Uterus (tissue), 3 donors: ENCODE measurements at regions not wholly inside any gene's neighbourhood (a gene's known extent, or its start where the extent isn't known, plus 50 kb on each side); places are given as distances from the start of the nearest gene placed in this dataset.

ENCODE experiments used
- DNase-seq, 2 donors: peaks; one replicate each; pipeline ENCODE4 v3.0.0-alpha.2; 2019 to 2020
- H3K27ac ChIP-seq, 2 donors: fragments of 200-600 bp; sonication (generic); 1 replicate in 1 of 2; 2 replicates in 1 of 2; pipeline ENCODE4 v1.5.1; 2016 to 2018
- H3K27me3 ChIP-seq, 2 donors: fragments of 200-600 bp; sonication (generic); one replicate each; pipeline ENCODE4 v1.5.1; 2018 to 2019; ENCODE audit warnings: control low read depth in 1 of 2
- H3K36me3 ChIP-seq, 2 donors: fragments of 200-600 bp; sonication (generic); one replicate each; pipeline ENCODE4 v1.5.1; 2019; ENCODE audit warnings: control low read depth in 1 of 2
- H3K4me1 ChIP-seq, 2 donors: fragments of 200-600 bp; sonication (generic); one replicate each; pipeline ENCODE4 v1.5.1; 2018 to 2019; ENCODE audit warnings: control low read depth in 1 of 2
- H3K4me3 ChIP-seq, 2 donors: fragments of 200-600 bp; sonication (generic); 1 replicate in 1 of 2; 2 replicates in 1 of 2; pipeline ENCODE4 v1.5.1; 2018 to 2019; ENCODE audit warnings: mild to moderate bottlenecking in 1 of 2
- H3K9me3 ChIP-seq, 2 donors: fragments of 200-600 bp; sonication (generic); one replicate each; pipeline ENCODE4 v1.5.1; 2019; ENCODE audit warnings: control low read depth in 1 of 2
- POLR2A ChIP-seq, 2 donors: fragments of 450-650 bp; IDR thresholded peaks; one replicate each; pipeline ENCODE4 v1.6.1; 2016; ENCODE audit warnings: antibody characterized with exemption in 2 of 2, mild to moderate bottlenecking in 1 of 2, moderate library complexity in 1 of 2
- intact Hi-C: fragments of 100-400 bp; cut with DNase I; formaldehyde crosslinking; loops from one replicate; pipeline ENCODE4 v1.15.1; 2023; ENCODE audit warnings: low total_unique reads
- TF ChIP-seq, protein P1 (sequence below), 4 experiments: fragments of 200-600 bp in 2 of 4; fragments of 450-650 bp in 2 of 4; sonication (generic) in 2 of 4; IDR thresholded peaks; one replicate each; pipeline ENCODE4 v1.5.1; 2016 to 2019; ENCODE audit warnings: antibody characterized with exemption in 4 of 4, mild to moderate bottlenecking in 2 of 4, moderate library complexity in 1 of 4
- donor health status: DM: yes; HTN: yes; CAD: no.

DNA sequence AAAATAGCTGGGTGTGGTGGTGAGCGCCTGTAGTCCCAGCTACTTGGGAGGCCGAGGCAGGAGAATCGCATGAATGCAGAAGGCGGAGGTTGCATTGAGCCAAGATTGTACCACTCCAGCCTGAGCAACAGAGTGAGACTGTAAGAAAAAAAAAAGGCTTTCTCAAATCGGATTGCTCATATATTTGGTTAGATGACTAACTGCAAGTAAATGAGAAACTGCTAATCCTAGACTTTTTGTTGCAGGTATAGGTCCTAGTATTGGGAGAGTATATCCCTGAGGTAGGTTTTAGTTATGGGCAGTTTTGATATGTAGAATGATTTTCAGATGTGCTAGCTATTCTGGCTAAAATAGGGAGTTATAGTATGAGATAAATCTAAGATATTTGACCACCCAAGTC, 944.8 kb downstream of the DNAH5 start:
- no peaks in the 10 kb centered on the region for H3K27me3 ChIP-seq
- no peak overlapping the region for H3K27ac ChIP-seq
- H3K4me3 ChIP-seq, result no peak overlapping the region
- no peaks in the 10 kb centered on the region for H3K36me3 ChIP-seq
- DNase-seq, result no peak
- intact Hi-C loops, result no loop called here
- no peaks in the 10 kb centered on the region for H3K9me3 ChIP-seq
- no peak for TF ChIP-seq POLR2A (IDR thresholded peaks at IDR 0.05)
- TF ChIP-seq, protein P1, sequence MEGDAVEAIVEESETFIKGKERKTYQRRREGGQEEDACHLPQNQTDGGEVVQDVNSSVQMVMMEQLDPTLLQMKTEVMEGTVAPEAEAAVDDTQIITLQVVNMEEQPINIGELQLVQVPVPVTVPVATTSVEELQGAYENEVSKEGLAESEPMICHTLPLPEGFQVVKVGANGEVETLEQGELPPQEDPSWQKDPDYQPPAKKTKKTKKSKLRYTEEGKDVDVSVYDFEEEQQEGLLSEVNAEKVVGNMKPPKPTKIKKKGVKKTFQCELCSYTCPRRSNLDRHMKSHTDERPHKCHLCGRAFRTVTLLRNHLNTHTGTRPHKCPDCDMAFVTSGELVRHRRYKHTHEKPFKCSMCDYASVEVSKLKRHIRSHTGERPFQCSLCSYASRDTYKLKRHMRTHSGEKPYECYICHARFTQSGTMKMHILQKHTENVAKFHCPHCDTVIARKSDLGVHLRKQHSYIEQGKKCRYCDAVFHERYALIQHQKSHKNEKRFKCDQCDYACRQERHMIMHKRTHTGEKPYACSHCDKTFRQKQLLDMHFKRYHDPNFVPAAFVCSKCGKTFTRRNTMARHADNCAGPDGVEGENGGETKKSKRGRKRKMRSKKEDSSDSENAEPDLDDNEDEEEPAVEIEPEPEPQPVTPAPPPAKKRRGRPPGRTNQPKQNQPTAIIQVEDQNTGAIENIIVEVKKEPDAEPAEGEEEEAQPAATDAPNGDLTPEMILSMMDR (IDR thresholded peaks at IDR 0.05), result no peak
- H3K4me1 ChIP-seq, result no peaks in the 10 kb centered on the region

DNA sequence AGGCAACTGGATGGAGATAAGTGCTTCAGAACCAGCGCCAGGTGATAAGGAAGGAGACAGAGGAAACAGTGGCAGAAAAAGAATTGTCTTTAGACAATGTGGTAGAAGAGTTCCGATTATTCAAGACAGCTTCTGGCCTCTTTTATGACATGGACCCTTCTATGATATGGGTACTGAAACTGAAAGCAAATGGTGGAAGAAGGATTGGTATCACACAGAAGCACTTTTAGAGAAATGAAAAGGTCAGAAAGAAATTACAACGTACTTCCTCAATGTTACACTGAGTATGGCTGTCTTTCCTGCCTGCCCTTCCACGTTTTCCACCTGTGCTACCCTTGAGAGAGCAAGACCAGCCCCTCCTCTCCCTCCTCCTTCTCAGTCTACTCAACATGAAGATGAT, 959.3 kb downstream of the DNAH5 start:
- H3K4me3 ChIP-seq, result no peak overlapping the region
- TF ChIP-seq, protein P1 (IDR thresholded peaks at IDR 0.05), result no peak
- no peak for TF ChIP-seq POLR2A (IDR thresholded peaks at IDR 0.05)
- H3K27me3 ChIP-seq, result no peaks in the 10 kb centered on the region
- H3K4me1 ChIP-seq, result no peaks in the 10 kb centered on the region
- no peaks in the 10 kb centered on the region for H3K9me3 ChIP-seq
- intact Hi-C loops, result no loop called here
- no peak overlapping the region for H3K27ac ChIP-seq
- DNase-seq, result no peak
- H3K36me3 ChIP-seq, result no peaks in the 10 kb centered on the region

DNA sequence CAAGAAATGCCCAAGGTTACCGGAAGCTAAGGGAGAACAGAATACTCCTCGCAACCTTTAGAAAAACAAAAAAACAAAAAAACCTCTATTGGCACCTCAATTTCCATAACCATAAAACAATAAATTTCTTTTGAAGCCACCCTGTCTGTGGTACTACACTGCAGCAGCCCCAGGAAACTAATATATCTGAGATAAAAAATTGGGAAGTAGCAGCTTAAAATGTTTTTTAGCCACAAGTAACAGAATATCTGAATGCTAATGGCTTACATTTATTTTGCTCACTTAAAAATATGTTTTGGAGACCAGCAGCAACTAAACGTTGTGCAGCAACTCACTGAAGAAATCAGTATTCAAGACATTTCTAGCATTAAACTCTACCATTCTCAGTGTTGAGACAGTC, 969.6 kb downstream of the DNAH5 start:
- Histone ChIP-seq H3K9me3 (no peaks in the 10 kb centered on the region), H3K4me3 (no peak overlapping the region), H3K27me3 (no peaks in the 10 kb centered on the region), H3K36me3 (no peaks in the 10 kb centered on the region), H3K27ac (no peak overlapping the region), H3K4me1 (no peaks in the 10 kb centered on the region)
- no peak for DNase-seq
- intact Hi-C loops, result no loop called here
- TF ChIP-seq, protein P1 (IDR thresholded peaks at IDR 0.05), result no peak
- no peak for TF ChIP-seq POLR2A (IDR thresholded peaks at IDR 0.05)

DNA sequence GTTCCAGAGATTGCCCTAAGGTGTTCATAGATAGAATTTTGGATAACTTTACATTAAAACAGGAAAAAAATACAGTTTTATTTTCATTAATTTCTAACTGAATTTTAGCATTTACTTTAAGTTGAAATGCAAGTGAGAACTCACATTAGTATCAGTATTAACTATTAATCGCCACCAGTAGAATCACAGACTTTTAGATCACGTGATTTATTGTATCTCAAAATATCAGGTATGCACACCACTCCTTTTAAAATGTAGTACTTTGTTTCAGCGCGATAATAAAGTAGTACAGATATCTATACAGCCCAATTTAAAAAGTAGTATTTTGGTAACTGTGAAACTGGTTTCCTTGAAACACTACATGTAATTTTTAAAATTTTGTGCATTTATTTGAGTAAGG, 978.7 kb downstream of the DNAH5 start:
- intact Hi-C loops, result no loop called here
- TF ChIP-seq, protein P1 (IDR thresholded peaks at IDR 0.05), result no peak
- no peak for TF ChIP-seq POLR2A (IDR thresholded peaks at IDR 0.05)
- H3K4me3 ChIP-seq, result no peak overlapping the region
- no peaks in the 10 kb centered on the region for H3K27me3 ChIP-seq
- H3K4me1 ChIP-seq, result no peaks in the 10 kb centered on the region
- no peaks in the 10 kb centered on the region for H3K36me3 ChIP-seq
- no peak overlapping the region for H3K27ac ChIP-seq
- no peak for DNase-seq
- H3K9me3 ChIP-seq, result no peaks in the 10 kb centered on the region

DNA sequence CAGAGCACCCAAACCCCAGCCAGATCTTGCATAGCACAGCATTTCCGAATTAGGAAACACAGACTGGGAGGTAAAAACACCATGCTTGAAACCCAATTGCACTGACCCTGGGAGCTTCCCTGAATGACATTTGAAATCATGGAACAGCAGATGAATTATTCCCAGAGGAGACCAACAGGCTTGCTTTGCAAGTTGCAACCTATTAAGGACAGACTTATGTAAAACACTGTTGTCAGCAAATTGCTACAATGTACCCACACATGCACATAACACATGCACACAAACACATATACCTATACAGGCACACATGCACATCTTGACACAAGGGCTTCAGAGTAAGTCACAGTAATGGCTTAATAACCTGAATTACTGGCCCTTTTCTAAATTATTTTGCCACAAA, 984.8 kb downstream of the DNAH5 start:
- TF ChIP-seq, protein P1 (IDR thresholded peaks at IDR 0.05), result no peak
- no peak for TF ChIP-seq POLR2A (IDR thresholded peaks at IDR 0.05)
- Histone ChIP-seq H3K36me3 (no peaks in the 10 kb centered on the region), H3K27ac (no peak overlapping the region), H3K9me3 (no peaks in the 10 kb centered on the region), H3K27me3 (no peaks in the 10 kb centered on the region), H3K4me3 (no peak overlapping the region), H3K4me1 (no peaks in the 10 kb centered on the region)
- no peak for DNase-seq
- intact Hi-C loops, result no loop called here
